HG02973 (cell line): ENCODE measurements at regions not wholly inside any gene's neighbourhood (a gene's known extent, or its start where the extent isn't known, plus 50 kb on each side); places are given as distances from the start of the nearest gene placed in this dataset.
"Not testable (repeated sequence)": the region's sequence is repeated elsewhere in the genome, so short reads cannot be mapped to it uniquely, and the experiment has no call there.

Experiments
- ATAC-seq: cut with Tn5 transposase; IDR thresholded peaks from one replicate; pipeline ENCODE4 v1.9.1; 2021; ENCODE audit warnings: moderate library complexity; ENCODE audit not compliant: unreplicated experiment

DNA sequence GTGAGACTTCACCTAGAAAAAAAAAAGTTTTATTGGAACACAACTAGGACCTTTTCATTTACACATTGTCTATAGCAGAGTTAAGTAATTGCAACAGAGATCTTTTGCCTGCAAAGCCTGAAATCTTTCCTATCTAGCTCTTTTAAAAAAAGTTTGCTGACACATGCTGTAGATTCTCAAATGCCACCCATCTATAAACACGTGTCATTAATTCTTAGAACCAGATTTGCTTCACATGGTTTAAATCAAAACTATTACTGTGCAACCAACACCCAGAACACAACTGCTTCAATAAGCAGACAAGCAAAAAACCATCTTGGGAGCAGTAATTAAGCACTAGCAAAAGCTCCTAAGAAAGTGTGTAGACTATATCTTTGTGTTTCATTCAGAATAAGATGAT, 55.0 kb downstream of the OXSM start:
- no peak for ATAC-seq

DNA sequence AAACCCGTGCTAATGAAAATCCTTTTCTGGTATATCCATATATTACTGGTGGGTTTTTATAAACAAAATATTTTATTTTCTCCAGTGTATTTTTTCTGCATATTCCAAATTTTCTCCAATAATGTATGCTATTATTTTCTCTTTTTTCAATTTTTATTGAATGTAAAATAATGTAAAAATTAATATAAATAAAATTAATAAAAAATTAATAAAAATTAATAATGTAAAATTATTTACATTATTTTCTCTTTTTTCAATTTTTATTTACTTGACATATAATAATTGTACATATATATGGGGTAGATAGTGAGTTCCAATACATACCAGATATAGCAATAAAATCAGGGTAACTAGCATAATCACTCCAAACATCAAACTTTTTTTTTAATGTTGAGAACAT, 56.4 kb downstream of the OXSM start:
- no peak for ATAC-seq

DNA sequence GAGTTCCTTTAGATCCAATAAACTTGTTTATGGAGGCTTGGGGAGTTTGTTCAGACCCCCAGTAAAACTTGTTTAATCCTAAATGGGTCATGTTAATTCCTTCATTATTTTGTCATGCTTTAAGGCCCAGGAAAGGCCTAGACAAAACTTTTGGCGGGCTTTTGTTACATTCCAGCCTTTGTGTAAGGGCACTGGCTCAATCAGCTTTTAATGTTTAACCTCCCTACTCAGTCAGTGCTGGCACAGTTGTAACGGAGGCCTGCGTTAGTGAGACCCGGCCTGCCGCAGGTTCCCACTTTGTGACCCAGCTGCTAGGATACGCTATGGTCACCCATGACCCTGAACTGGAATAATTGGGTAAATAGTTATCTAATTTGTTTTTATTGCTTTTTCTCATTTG, 59.2 kb downstream of the OXSM start:
- no peak for ATAC-seq

DNA sequence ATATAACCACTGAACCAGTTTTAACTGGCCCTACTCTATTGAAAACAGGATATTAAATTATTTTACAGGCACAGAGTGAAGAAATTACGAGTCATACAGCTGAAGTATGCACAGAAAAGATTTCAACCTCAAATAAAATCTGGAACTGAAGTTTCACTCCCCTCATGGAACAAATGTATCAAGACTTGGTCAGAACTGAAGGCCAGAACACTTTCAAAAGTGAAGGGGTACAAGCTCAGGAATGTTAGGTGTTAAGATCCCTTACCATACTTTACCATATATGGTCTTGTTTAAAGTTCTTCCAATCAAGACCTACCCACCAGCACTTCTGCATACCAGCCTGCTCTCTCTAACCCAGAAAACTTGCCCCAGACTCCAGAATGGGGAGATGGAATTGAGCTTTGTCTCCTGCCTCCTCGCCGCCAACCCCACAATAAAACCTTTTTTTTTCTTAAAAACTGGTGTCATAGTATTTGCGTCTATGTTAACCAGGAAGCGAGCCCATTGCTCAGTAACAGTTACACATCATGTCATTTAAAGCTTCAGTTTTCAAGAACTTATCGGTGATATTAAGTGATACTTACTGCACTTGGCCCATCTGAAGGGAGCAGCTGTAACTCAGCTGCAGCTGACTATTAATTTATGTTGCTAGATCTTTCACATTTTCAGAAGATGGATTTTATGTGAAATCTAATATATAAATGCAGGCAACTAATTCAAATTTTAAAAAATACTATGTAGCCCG, 59.9 kb downstream of the OXSM start:
- no peak for ATAC-seq

DNA sequence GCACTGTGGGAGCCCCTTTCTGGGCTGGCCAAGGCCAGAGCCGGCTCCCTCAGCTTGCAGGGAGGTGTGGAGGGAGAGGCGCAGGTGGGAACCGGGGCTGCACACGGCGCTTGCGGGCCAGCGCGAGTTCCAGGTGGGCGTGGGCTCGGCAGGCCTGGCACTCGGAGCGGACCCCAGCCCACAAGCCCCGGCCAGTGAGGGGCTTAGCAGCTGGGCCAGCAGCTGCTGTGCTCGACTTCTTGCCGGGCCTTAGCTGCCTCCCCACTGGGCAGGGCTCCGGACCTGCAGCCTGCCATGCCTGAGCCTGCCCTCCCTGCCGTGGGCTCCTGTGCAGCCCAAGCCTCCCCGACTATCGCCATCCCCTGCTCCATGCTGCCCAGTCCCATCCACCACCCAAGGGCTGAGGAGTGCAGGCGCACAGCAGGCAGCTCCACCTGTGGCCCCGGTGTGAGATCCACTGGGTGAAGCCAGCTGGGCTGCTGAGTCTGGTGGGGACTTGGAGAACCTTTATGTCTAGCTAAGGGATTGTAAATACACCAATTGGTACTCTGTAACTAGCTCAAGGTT, 61.9 kb downstream of the OXSM start:
- not testable (repeated sequence) for ATAC-seq

DNA sequence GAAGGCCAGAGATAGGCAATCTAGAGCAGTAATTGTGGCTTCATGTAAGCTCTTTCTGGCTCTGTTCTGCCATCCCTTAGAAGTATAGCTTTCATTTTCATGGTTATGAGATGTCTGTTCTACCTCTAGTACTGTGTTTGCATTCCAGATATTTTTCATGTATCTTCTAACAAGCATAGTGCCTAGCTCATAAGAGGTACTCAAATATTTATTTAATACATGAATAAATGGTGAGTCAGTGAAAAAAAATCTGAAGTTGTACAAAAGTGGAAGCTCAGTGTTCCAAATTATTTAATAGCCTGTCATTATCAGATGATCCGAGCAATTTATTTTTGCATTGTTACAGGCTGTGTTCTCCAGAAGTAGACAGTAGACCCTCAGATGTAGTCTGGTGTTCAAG, 64.3 kb downstream of the OXSM start:
- no peak for ATAC-seq

DNA sequence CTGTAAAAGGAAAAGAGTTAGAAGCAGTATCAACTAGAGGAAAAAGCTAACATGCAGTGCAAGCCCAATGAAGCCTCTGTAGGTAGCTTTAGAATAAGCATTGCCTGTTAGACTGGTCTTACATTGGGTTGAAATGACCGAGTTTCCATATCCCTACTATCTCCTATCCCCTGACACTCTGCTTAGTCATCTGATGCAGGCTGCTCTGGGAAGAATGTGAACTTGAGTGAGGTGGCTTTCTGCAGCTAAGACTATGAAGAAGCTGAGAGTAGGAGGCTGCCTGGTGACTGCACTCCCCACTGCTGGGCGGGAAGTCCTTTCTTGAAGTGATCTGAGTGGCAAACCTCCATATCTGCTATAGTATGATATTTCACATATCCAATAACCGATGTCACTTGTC, 64.7 kb downstream of the OXSM start:
- ATAC-seq: no peak

DNA sequence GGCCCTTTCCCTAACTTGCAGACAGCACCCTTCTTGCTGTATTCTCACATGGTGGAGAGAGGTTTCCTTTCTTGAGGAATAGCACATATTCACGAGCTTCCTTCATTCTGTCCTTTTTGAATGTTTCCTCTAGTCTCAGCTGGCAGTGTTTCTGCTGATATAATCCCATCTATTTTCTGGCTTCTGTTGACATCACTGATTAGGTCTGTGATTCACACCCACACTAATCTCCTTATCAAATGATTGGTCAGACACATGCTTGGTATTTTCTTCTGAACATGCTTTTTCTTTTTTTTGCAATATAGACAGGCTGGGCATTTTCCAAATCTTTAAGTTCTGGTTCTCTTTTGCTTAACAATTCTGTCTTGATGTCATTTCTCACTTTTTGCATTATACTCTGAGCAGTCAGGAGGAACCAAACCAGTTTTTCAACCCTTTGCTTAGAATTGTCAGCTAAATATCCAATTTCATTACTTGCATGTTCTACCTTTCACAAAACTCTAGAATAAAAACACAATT, 65.4 kb downstream of the OXSM start:
- no peak for ATAC-seq

DNA sequence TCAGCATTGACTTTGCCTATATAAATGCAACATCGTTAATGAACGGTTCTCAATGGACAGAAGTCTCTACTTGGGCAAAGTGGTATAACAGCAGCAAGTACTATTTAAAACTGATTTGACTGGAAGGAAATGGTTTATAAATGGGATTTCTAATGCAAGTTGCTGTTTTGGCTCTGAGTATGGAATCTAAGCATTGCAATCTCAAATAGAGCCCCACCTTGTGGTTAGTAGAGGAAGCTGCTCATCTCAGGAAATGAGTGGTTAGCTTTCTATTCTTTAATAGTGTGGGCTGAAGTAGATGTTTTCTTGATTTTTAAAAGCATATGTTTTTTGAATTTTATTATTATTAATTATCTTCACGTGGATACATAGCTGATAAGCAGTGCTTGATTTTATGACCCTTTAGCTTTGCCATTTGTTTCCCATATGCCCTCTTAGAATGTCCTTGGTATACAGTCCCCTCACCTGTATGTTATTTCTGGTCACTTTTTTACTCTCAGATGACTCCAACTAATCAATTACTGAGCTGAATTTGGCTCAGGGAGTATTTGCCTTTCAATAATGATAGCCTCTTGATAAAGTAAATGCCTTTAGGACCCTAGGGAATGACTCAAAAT, 67.1 kb downstream of the OXSM start:
- ATAC-seq: peak; percentile 96

DNA sequence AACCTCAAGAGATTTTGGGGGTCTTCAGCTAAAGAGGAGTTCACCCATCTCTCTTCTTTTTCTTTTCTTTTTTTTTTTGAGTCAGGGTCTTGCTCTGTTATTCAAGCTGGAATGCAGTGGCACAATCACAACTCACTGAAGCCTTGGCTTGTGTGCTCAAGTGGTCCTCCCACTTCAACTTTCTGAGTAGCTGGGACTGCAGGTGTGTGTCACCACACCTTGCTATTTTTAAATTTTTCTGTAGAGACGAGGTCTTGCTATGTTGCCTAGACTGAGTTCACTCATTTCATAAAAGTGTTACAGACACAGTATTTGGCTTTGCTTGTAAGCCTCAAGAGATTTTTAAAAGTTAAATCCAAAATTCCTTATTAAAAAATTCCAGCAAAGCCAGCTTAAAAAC, 71.7 kb downstream of the OXSM start:
- no peak for ATAC-seq

DNA sequence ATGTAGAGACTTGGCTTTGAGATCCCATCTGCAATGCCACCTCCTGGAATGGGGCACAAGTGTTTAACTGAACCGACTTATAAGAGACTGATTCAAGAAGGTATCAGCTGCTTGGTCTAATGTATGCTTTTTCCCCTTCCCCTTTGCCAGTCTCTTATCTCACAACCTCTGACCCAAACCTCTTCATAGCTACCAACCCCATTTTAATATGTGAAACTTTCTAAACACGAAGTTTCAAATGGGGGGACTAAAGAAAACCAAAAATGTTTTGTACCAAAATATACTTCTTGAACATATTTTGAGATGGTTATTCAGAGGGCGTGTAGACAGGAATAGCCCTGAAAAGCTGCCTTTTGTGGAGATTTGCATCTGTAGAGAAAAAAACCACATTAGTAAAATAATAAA, 73.1 kb downstream of the OXSM start:
- ATAC-seq: no peak

DNA sequence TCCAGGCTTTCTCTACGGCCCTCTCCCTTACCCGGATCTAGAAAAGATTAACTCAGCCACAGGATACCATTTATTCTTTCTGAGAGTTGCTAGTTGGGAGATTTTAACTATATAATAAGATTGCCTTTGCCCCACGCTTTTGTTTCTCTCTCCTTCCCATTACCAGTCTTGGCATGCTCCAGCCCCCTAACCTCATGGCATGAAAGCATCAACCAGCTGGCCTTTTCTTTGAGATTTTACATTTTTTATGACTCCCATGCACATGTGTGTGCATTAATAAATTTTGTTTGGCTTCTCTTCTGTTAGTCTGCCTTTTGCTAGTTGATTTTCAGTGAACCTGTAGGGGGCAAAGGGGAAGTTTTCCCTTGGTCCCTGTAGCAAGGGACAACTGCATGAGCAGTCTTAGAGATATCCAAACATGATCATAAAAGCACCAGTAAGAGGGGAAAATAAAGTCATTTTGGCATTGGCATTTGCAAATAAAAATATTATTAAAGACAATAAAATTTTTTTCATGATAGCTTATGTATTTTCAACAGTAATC, 73.6 kb downstream of the OXSM start:
- peak; percentile 65 for ATAC-seq

DNA sequence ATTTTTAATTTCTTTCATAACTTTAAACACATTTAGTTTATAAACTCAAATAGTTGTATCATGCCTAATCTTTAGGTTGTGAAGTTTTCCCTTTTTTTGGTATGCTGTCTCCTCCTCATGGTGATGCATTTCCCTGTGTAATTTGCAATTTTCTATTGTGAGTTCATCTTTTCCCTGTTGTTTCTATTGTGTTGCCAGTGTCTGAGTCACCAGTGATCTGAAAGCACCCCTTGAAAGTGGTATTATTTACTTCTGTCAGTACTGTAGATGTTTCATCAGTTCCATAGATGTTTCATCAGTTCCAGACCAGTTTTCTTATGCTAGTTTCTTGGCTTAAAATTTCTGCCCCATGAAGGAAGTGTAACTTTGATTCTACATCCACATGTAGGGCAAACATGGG, 80.6 kb downstream of the OXSM start:
- no peak for ATAC-seq

DNA sequence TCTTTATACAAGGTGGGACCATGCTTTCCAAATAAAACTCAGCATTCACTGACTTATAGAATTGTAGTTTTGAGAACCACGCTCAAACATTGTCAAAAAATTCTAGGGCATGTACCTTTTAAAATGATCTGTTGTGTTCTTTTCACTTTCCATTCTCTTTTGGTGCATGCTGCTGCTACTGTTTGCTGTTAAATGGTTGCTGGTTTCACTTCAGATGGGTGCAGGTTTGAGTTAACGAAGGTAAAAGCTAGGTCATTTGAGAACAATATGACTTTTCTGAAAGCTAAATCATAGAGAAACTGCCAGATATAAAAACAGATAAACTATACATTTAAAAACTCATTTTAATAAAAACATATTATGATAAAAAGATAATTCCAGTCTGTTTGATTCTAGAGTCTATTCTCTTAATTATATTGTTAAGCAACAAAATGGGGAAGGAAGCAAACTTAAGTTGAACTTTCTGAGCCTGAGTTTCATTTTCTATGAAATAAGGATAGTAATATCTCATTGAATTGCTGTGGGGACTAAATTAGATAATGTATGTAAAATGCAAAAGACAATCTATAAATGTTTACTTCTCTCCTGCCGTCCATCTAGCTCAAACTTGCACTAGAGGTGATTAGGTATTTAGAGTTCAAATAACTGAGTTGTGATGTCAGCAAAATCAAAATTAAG, 82.4 kb downstream of the OXSM start:
- peak; percentile 80 for ATAC-seq

DNA sequence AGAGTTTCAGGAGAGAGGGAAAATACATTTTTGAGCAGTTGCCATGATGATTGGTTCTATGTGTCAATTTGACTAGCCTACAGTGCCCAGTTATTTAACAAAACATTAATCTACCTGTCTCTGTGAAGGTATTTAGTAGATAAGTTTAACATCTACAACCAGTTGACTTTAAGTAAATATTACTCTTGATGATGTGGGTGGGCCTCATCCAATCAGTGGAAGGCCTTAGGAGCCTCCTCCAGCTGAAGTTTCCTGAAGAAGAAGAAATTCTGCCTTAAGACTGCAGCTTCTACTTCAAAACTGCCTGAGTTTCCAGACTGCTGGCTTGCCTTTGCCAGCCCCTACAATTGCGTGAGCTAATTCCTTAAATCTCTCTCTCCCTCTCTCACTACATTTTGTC, 93.6 kb downstream of the OXSM start:
- ATAC-seq: no peak

DNA sequence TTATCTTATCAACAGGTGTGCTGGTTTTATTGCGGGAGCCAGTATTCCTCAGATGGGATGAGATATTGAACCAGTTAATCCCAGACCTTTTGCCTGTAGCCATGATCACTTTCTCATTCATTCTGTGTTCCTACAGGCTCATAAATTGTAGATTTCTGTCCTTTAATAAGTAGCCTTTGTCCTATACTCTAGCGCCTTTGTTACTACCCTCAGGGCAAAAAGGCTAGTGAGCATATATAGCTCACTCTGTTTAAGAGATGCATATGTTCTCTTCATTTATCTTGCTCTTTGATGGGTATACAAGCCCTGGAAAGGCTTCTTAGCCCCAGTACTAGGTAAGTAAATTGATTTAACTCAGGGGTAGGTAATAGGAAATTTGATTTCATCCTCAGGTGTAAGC, 95.1 kb downstream of the OXSM start:
- no peak for ATAC-seq

DNA sequence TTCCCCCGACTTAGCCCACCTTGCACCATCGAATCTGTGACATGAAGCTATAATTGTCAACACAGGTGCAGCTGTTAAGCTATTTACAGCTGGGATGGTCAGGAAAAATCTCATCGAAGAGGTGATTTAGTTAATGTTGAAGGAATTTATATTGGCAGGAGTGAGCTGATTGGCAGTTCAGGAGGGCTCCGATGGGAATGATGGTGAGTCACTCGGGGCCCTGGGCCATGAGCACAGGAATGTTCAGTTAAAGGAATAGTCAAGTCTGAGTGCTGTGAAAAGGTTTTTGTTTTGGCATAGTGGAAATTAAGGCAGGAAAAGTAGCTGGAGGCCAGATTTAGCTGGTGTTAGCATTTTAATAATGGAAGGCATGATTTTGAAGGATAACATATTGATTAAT, 95.7 kb downstream of the OXSM start:
- no peak for ATAC-seq

DNA sequence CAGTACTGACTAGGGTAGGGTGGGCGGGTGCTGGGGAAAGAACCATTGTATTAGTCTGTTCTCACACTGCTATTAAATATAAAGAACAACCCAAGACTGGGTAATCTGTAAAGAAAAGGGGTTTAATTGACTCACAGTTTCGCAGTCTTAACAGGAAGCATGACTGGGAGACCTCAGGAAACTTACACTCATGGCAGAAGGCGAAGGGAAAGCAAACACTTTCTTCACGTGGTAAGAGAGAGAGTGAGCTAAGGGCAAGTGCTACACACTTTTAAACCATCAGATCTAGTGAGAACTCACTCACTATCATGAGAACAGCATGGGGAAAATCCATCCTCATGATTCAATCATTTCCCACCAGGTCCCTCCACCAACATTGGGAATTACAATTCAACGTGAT, 98.0 kb downstream of the OXSM start:
- no peak for ATAC-seq

DNA sequence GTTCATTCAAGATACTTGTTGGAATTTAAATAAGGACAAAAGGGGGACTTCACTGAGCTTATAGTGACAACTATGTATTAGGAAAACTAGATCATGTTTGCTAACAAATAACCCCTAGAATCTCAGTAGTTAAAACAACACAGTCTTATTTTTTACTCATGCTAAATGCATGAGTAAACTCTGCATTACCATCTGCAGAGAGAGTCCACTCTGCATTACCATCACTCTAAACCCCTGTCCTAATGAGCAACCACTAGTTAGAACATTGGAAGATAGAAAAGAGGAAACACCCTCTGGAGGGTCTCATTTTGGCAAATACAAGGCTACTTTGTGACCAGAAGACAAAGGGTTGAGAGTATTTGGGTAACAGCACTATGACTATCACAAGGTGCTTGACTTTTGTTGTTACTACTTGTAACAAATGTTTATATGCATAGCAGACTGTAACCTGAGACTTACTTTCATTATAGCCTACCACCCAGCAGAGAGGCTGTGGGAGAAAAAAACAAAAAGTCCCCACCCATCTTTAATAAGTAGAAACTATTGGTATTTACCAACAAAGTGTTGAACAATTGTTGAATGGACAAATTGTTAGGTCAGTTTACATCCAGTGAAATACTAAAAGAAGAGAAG, 99.1 kb downstream of the OXSM start:
- ATAC-seq: no peak

DNA sequence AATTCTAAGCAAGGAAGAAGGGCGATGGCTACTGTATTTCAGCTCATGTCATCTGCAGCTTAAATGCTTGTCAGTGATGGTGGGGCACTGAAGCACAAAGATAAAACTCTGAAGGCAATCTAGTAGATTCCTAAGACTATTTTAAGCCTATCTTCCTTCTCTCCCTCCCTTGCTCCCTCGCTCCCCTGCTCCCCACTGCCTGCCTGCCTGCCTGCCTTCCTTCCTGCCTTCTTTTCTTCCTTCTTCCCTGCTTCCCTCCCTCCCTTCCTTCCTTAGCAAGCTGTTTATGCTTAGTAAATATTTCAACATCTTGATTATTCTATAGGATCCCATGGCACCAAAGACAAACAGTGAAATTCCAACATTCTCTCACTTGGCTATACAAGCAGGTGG, 99.6 kb downstream of the OXSM start:
- no peak for ATAC-seq

DNA sequence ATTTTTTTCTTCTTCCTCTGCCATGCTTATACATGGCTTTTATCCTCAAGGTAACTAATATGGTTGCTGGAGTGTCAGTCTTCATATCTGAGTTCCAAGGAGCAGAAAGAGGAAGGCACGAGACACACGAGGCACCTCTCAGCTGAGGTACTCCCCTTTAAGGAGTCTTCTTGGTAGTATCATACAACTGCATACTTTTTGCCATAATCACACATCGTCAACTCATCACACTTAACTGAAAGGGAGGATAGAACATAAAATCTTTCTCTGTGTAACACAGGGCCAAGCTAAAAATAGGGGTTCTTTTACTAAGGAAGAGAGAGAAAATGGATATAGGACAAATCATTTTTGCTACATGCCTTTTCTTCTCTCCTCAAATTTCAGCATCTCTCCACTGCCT, 104.2 kb downstream of the OXSM start:
- ATAC-seq: no peak
